Fibroblast of villous mesenchyme (primary cell): ENCODE measurements at regions not wholly inside any gene's neighbourhood (a gene's known extent, or its start where the extent isn't known, plus 50 kb on each side); places are given as distances from the start of the nearest gene placed in this dataset.

ENCODE experiments used
- DNase-seq: peaks from one replicate; pipeline ENCODE4 v3.0.0-alpha.2; 2010; ENCODE audit warnings: low read depth
- H3K4me3 ChIP-seq: 2 replicates; pipeline ENCODE4 v1.5.1; 2011; ENCODE audit warnings: low read depth, mild to moderate bottlenecking, low read length
- CTCF ChIP-seq: IDR thresholded peaks from 2 replicates; pipeline ENCODE4 v1.5.1; 2012; ENCODE audit warnings: low read depth, mild to moderate bottlenecking, low read length; ENCODE audit not compliant: insufficient read depth

GRCh38 chr12:124148481-124149273, 146.2 kb upstream of the RFLNA start:
- no peak overlapping the region for H3K4me3 ChIP-seq
- no peak for DNase-seq
- no peak for TF ChIP-seq CTCF

- H3K4me3 ChIP-seq: no peak overlapping the region
- DNase-seq: no peak
- no peak for TF ChIP-seq CTCF
Observed at GRCh38 chr12:124149287-124149686, 145.6 kb upstream of the RFLNA start.

- TF ChIP-seq CTCF: no peak
- H3K4me3 ChIP-seq: no peak overlapping the region
- no peak for DNase-seq
Observed at GRCh38 chr12:124150168-124150567, 144.7 kb upstream of the RFLNA start.

GRCh38 chr12:124151583-124151982, 143.3 kb upstream of the RFLNA start:
- no peak for TF ChIP-seq CTCF
- DNase-seq: no peak
- H3K4me3 ChIP-seq: no peak overlapping the region

GRCh38 chr12:124152731-124153130, 142.2 kb upstream of the RFLNA start:
- no peak overlapping the region for H3K4me3 ChIP-seq
- peak; percentile 66 for DNase-seq
- TF ChIP-seq CTCF: no peak

- H3K4me3 ChIP-seq: no peak overlapping the region
- no peak for TF ChIP-seq CTCF
- no peak for DNase-seq
Observed at GRCh38 chr12:124153392-124153791, 141.5 kb upstream of the RFLNA start.

GRCh38 chr12:124157406-124157805, 137.5 kb upstream of the RFLNA start:
- no peak for TF ChIP-seq CTCF
- no peak for DNase-seq
- H3K4me3 ChIP-seq: no peak overlapping the region
